Lower leg skin (tissue), 3 donors: ENCODE measurements at regions not wholly inside any gene's neighbourhood (a gene's known extent, or its start where the extent isn't known, plus 50 kb on each side); places are given as distances from the start of the nearest gene placed in this dataset.

Source experiments
- CTCF ChIP-seq, 3 donors: fragments of 450-650 bp; IDR thresholded peaks; one replicate each; pipeline ENCODE4 v1.5.1; 2016; ENCODE audit warnings: antibody characterized with exemption in 3 of 3, mild to moderate bottlenecking in 3 of 3, moderate library complexity in 2 of 3
- POLR2A ChIP-seq, 2 donors: fragments of 450-650 bp; IDR thresholded peaks; one replicate each; pipeline ENCODE4 v1.6.1; 2016 to 2017; ENCODE audit warnings: antibody characterized with exemption in 2 of 2, mild to moderate bottlenecking in 1 of 2, moderate library complexity in 1 of 2

- TF ChIP-seq CTCF (IDR thresholded peaks at IDR 0.05) = no peak
- TF ChIP-seq POLR2A (IDR thresholded peaks at IDR 0.05) = no peak
These were observed 204.7 kb downstream of the FGFR2 start for GRCh38 chr10:121393522-121393921.
